ENCODE measurements at regions not wholly inside any gene's neighbourhood (a gene's known extent, or its start where the extent isn't known, plus 50 kb on each side); places are given as distances from the start of the nearest gene placed in this dataset.

DNA sequence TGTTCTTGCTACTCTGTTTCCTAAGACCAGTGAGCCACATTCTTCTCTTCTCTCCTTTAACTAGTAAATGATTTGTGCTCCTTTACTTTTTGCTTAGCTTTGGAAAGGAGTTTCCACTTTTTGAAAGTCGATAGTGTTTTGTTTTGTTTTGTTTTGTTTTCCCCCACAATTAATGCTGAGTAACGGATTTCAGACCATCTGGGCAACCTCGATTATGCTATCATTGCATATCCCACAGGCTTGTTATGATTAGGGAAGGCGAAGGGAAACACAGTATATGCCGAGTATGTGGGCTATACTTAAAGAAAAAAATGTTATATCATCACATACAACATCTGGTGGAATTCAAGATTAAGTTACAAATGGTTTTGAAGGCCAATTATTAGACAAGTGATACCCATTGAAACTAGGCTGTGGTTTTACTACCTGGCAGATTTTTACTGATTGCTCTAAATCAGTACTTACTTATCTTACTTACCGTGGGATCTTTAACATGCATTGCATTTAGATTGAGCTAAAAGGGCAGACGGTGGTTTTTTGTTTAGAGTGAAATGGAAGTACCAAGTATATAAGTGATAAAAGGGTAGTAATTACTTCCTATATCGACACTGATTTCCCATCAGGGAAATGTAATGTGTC is 361.3 kb upstream of the SOX9 start:
- TF ChIP-seq, protein P1, sequence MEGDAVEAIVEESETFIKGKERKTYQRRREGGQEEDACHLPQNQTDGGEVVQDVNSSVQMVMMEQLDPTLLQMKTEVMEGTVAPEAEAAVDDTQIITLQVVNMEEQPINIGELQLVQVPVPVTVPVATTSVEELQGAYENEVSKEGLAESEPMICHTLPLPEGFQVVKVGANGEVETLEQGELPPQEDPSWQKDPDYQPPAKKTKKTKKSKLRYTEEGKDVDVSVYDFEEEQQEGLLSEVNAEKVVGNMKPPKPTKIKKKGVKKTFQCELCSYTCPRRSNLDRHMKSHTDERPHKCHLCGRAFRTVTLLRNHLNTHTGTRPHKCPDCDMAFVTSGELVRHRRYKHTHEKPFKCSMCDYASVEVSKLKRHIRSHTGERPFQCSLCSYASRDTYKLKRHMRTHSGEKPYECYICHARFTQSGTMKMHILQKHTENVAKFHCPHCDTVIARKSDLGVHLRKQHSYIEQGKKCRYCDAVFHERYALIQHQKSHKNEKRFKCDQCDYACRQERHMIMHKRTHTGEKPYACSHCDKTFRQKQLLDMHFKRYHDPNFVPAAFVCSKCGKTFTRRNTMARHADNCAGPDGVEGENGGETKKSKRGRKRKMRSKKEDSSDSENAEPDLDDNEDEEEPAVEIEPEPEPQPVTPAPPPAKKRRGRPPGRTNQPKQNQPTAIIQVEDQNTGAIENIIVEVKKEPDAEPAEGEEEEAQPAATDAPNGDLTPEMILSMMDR (IDR thresholded peaks at IDR 0.05; ENCODE audit: borderline replicate concordance), result no peak
- H3K27me3 ChIP-seq (ENCODE audit: low read depth), result peaks cover under 1% of the 10 kb centered on the region
- H3K4me3 ChIP-seq, result no peak overlapping the region
- DNase-seq, result no peak
- intact Hi-C loops (cut with micrococcal nuclease), result no loop called here
- H3K36me3 ChIP-seq, result no peaks in the 10 kb centered on the region
- no peak overlapping the region for H3K27ac ChIP-seq (replicated peaks)
- H3K9me3 ChIP-seq (replicated peaks), result no peaks in the 10 kb centered on the region
- no peaks in the 10 kb centered on the region for H3K4me1 ChIP-seq

DNA sequence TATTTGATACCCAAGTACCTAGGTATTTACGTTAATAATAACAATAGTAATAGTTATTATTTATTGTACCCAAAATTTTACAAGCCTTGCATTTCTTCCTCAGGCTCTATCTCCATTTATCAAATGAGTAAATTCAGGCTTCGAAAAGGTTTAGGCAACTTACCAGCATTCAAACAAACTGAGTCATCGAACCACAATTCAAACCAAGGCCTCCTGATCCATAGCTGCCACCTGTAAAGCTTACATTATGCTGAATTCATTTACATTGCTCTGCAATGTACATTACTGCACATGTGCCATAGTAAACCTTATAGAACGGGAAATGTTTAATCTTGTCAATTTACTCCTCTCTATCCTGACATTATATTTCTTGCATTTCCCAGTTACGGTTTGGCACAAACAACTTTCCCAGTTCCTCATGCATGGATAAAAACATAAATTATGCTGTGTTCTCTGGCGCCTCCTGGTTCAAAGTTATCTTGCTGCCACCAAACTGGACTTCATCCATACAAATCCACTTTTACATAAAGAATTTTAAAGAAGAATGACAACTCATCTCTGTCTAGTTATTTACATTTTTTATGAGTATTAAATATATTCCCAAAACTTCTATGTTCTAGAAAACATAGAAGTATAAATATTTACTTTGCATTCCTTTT is 360.6 kb upstream of the SOX9 start:
- Histone ChIP-seq H3K4me1 (no peaks in the 10 kb centered on the region), H3K9me3 (replicated peaks) (no peaks in the 10 kb centered on the region), H3K27ac (replicated peaks) (no peak overlapping the region), H3K36me3 (no peaks in the 10 kb centered on the region), H3K27me3 (ENCODE audit: low read depth) (no peaks in the 10 kb centered on the region), H3K4me3 (no peak overlapping the region)
- intact Hi-C loops (cut with micrococcal nuclease), result no loop called here
- TF ChIP-seq, protein P1 (IDR thresholded peaks at IDR 0.05; ENCODE audit: borderline replicate concordance), result no peak
- DNase-seq, result no peak

DNA sequence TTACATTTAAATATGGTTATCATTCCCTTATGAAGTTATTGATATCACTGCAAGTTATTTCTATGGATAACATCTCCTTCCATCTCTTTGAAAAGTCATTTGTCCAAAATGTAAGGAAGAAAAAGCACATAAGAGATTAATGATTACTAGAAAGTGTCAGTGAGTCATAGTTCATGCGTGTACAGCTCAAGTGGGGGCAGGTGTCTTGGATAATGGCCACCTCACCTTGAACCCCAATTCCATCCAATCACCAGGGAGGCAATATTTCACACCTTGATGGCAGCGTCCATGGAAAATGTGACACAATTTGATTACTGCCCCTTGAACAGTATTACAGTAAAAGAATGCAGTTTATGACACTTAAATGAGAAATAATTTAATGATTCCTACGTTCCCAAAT is 358.3 kb upstream of the SOX9 start:
- Histone ChIP-seq H3K27ac (replicated peaks) (no peak overlapping the region), H3K4me1 (no peaks in the 10 kb centered on the region), H3K27me3 (ENCODE audit: low read depth) (peaks cover 5% of the 10 kb centered on the region), H3K4me3 (no peak overlapping the region), H3K9me3 (replicated peaks) (no peaks in the 10 kb centered on the region), H3K36me3 (no peaks in the 10 kb centered on the region)
- TF ChIP-seq, protein P1 (IDR thresholded peaks at IDR 0.05; ENCODE audit: borderline replicate concordance), result no peak
- intact Hi-C loops (cut with micrococcal nuclease), result no loop called here
- no peak for DNase-seq

DNA sequence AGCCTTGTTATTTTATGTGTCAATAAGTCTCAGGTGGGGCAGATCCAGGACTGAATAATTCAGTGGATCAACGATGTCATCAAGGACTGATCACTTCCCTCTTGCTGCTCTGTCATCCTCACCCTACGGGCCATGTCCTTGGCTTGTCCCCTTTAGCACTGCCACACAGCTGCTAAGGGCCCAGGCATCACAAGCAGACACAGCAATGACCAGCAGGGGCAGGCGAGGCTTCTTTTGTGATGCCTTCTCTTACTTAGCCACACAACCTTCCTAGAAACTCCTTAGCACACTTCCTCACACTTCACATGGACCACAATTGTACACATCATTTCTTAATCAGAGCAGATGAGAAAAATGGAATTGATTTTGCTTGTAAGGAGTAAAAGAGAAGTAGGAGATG is 356.3 kb upstream of the SOX9 start:
- no peaks in the 10 kb centered on the region for H3K9me3 ChIP-seq (replicated peaks)
- no peak for DNase-seq
- no peak overlapping the region for H3K4me3 ChIP-seq
- TF ChIP-seq, protein P1 (IDR thresholded peaks at IDR 0.05; ENCODE audit: borderline replicate concordance), result peak; percentile 47
- H3K27me3 ChIP-seq (ENCODE audit: low read depth), result peaks cover 5% of the 10 kb centered on the region
- intact Hi-C loops (cut with micrococcal nuclease), result no loop called here
- H3K4me1 ChIP-seq, result no peaks in the 10 kb centered on the region
- H3K27ac ChIP-seq (replicated peaks), result no peak overlapping the region
- no peaks in the 10 kb centered on the region for H3K36me3 ChIP-seq

DNA sequence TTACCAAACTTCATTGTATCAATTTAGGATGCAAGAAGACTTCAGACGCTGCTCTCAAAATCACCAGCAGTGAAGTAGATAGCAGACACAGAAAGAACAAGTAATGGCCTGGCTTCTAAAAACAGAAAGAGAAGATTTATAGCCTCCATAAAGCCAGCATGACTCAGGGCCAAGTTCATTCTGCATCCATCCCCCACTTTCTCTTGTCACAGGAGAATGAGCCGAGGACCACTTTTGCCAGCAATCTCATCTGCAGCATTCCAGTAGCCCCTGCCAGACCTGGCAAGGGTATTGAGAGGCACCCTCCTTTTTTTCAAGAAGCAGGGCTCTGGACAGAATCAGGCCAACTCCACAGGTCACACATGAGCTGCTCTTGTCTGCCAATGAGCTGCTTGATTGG is 355.4 kb upstream of the SOX9 start:
- Histone ChIP-seq H3K9me3 (replicated peaks) (no peaks in the 10 kb centered on the region), H3K27ac (replicated peaks) (no peak overlapping the region), H3K36me3 (no peaks in the 10 kb centered on the region), H3K4me3 (no peak overlapping the region), H3K27me3 (ENCODE audit: low read depth) (peaks cover 5% of the 10 kb centered on the region), H3K4me1 (no peaks in the 10 kb centered on the region)
- intact Hi-C loops (cut with micrococcal nuclease), result no loop called here
- TF ChIP-seq, protein P1 (IDR thresholded peaks at IDR 0.05; ENCODE audit: borderline replicate concordance), result no peak
- no peak for DNase-seq
